ENCODE measurements at regions not wholly inside any gene's neighbourhood (a gene's known extent, or its start where the extent isn't known, plus 50 kb on each side); places are given as distances from the start of the nearest gene placed in this dataset.
"Not testable (repeated sequence)": the region's sequence is repeated elsewhere in the genome, so short reads cannot be mapped to it uniquely, and the experiment has no call there.

- DNase-seq (ENCODE audit: low spot score): no peak
Measured at GRCh38 chr1:192418552-192419285, 101.9 kb downstream of the RGS21 start.

GRCh38 chr1:192430644-192431043 is 113.9 kb downstream of the RGS21 start:
- no peak for DNase-seq (ENCODE audit: low spot score)

- no peak for DNase-seq (ENCODE audit: low spot score)
Measured at GRCh38 chr1:192435704-192436103, 118.9 kb downstream of the RGS21 start.

GRCh38 chr1:192436441-192437078 is 119.8 kb downstream of the RGS21 start:
- no peak for DNase-seq (ENCODE audit: low spot score)

- no peak for DNase-seq (ENCODE audit: low spot score)
Measured at GRCh38 chr1:192438737-192439136, 121.9 kb downstream of the RGS21 start.

- DNase-seq (ENCODE audit: low spot score): peak; percentile 47
Measured at GRCh38 chr1:192439373-192440025, 122.7 kb downstream of the RGS21 start.

GRCh38 chr1:192441492-192441891 is 124.7 kb downstream of the RGS21 start:
- DNase-seq (ENCODE audit: low spot score): no peak

GRCh38 chr1:192442736-192443135 is 125.9 kb downstream of the RGS21 start:
- DNase-seq (ENCODE audit: low spot score): no peak

- DNase-seq (ENCODE audit: low spot score): peak; percentile 47
Measured at GRCh38 chr1:192443616-192444015, 126.8 kb downstream of the RGS21 start.

- DNase-seq (ENCODE audit: low spot score): no peak
Measured at GRCh38 chr1:192445241-192445640, 128.4 kb downstream of the RGS21 start.

- DNase-seq (ENCODE audit: low spot score): peak; percentile 28
Measured at GRCh38 chr1:192445839-192446489, 129.2 kb downstream of the RGS21 start.

GRCh38 chr1:192448026-192448578 is 127.5 kb upstream of the RGS1 start:
- no peak for DNase-seq (ENCODE audit: low spot score)

GRCh38 chr1:192453360-192453992 is 122.1 kb upstream of the RGS1 start:
- DNase-seq (ENCODE audit: low spot score): peak; percentile 35

GRCh38 chr1:192459467-192459866 is 116.1 kb upstream of the RGS1 start:
- DNase-seq (ENCODE audit: low spot score): no peak

- no peak for DNase-seq (ENCODE audit: low spot score)
Measured at GRCh38 chr1:192461684-192462083, 113.9 kb upstream of the RGS1 start.

- DNase-seq (ENCODE audit: low spot score): no peak
Measured at GRCh38 chr1:192462616-192463015, 113.0 kb upstream of the RGS1 start.

- no peak for DNase-seq (ENCODE audit: low spot score)
Measured at GRCh38 chr1:192463661-192464060, 111.9 kb upstream of the RGS1 start.

GRCh38 chr1:192465221-192465620 is 110.4 kb upstream of the RGS1 start:
- not testable (repeated sequence) for DNase-seq (ENCODE audit: low spot score)

- DNase-seq (ENCODE audit: low spot score): peak; percentile 49
Measured at GRCh38 chr1:192474080-192474683, 101.4 kb upstream of the RGS1 start.

- DNase-seq (ENCODE audit: low spot score): no peak
Measured at GRCh38 chr1:192475329-192475728, 100.2 kb upstream of the RGS1 start.

- DNase-seq (ENCODE audit: low spot score): no peak
Measured at GRCh38 chr1:192475970-192476369, 99.6 kb upstream of the RGS1 start.

Data from kidney capillary endothelial cell (primary cell).